Activated CD8-positive, alpha-beta T cell treated with anti-CD3 and anti-CD28 coated beads for 36 hours (primary cell): ENCODE measurements at regions not wholly inside any gene's neighbourhood (a gene's known extent, or its start where the extent isn't known, plus 50 kb on each side); places are given as distances from the start of the nearest gene placed in this dataset.

Experiments used
- ATAC-seq: fragments of 200-7000 bp; cut with Tn5 transposase; one replicate; pipeline ENCODE4 v1.10.0; 2021; ENCODE audit warnings: mild to moderate bottlenecking, moderate library complexity
- CTCF ChIA-PET: fragments of 350-600 bp; sonication (Branson Sonifier 250); formaldehyde crosslinking; loops from one replicate; lab custom pipeline; 2021; ENCODE audit warnings: antibody characterized with exemption; lab: Charles Lee
- POLR2A ChIA-PET: fragments of 350-600 bp; sonication (Branson Sonifier 250); formaldehyde crosslinking; loops from one replicate; lab custom pipeline; 2021; ENCODE audit warnings: antibody characterized with exemption; lab: Charles Lee
- DNase-seq: peaks from one replicate; pipeline ENCODE4 v3.0.0-alpha.2; 2020
- H3K27ac Mint-ChIP-seq: one replicate; pipeline ENCODE4 v1.8.0; 2021; ENCODE audit warnings: mild to moderate bottlenecking, mixed read lengths
- H3K27me3 Mint-ChIP-seq: one replicate; pipeline ENCODE4 v1.8.0; 2021; ENCODE audit warnings: mixed read lengths
- H3K36me3 Mint-ChIP-seq: one replicate; pipeline ENCODE4 v1.8.0; 2021; ENCODE audit warnings: low read depth, mixed read lengths
- H3K4me1 Mint-ChIP-seq: one replicate; pipeline ENCODE4 v1.8.0; 2021; ENCODE audit warnings: low read depth, mixed read lengths
- H3K4me3 Mint-ChIP-seq: one replicate; pipeline ENCODE4 v1.8.0; 2021; ENCODE audit warnings: mild to moderate bottlenecking, moderate library complexity, mixed read lengths
- H3K9me3 Mint-ChIP-seq: one replicate; pipeline ENCODE4 v1.8.0; 2021; ENCODE audit warnings: mixed read lengths
- CTCF ChIP-seq: fragments of 200-600 bp; IDR thresholded peaks from one replicate; pipeline ENCODE4 v1.8.0; 2022; ENCODE audit warnings: antibody characterized with exemption, mild to moderate bottlenecking
- intact Hi-C: fragments of 100-400 bp; cut with micrococcal nuclease; formaldehyde crosslinking; loops from one replicate; pipeline ENCODE4 v1.10.0; 2022

- DNase-seq (no peak), ATAC-seq (no peak)
- ChIA-PET CTCF (no interaction called here), POLR2A (no interaction called here)
- peaks cover 6% of the 10 kb centered on the region for H3K27me3 Mint-ChIP-seq
- no peak overlapping the region for H3K4me3 Mint-ChIP-seq
- H3K36me3 Mint-ChIP-seq: no peaks in the 10 kb centered on the region
- no peak for TF ChIP-seq CTCF
- H3K27ac Mint-ChIP-seq: no peak overlapping the region
- no peaks in the 10 kb centered on the region for H3K4me1 Mint-ChIP-seq
- intact Hi-C loops: no loop called here
- H3K9me3 Mint-ChIP-seq: no peaks in the 10 kb centered on the region
These were observed 122.8 kb downstream of the ADRA2A start for GRCh38 chr10:111199587-111199986.

- ATAC-seq (no peak), DNase-seq (no peak)
- CTCF ChIA-PET: no interaction called here
- POLR2A ChIA-PET: no interaction called here
- H3K4me1 Mint-ChIP-seq: no peaks in the 10 kb centered on the region
- H3K36me3 Mint-ChIP-seq: no peaks in the 10 kb centered on the region
- no peak overlapping the region for H3K4me3 Mint-ChIP-seq
- H3K9me3 Mint-ChIP-seq: no peaks in the 10 kb centered on the region
- intact Hi-C loops: loop anchor here (10.0 kb wide), 1 partner anchor 126 kb away; the partner anchor contains the start of gene ADRA2A
- TF ChIP-seq CTCF: no peak
- no peak overlapping the region for H3K27ac Mint-ChIP-seq
- H3K27me3 Mint-ChIP-seq: peaks cover 3% of the 10 kb centered on the region
These were observed 123.8 kb downstream of the ADRA2A start for GRCh38 chr10:111200505-111201186.

- Mint-ChIP-seq H3K27me3 (peaks cover 3% of the 10 kb centered on the region), H3K27ac (no peak overlapping the region), H3K36me3 (no peaks in the 10 kb centered on the region), H3K4me1 (no peaks in the 10 kb centered on the region), H3K9me3 (no peaks in the 10 kb centered on the region), H3K4me3 (no peak overlapping the region)
- DNase-seq (no peak), ATAC-seq (no peak)
- intact Hi-C loops: loop anchor here (10.0 kb wide), 1 partner anchor 129 kb away; the partner anchor contains the start of gene ADRA2A
- ChIA-PET CTCF (no interaction called here), POLR2A (interaction anchor here (0.9 kb wide), 1 partner anchor 21 kb away, joined by 3 read pairs; no protein-coding TSS in a partner anchor)
- no peak for TF ChIP-seq CTCF
These were observed 126.8 kb downstream of the ADRA2A start for GRCh38 chr10:111203615-111204014.

GRCh38 chr10:111204838-111205237 lies 128.0 kb downstream of the ADRA2A start:
- Mint-ChIP-seq H3K9me3 (no peaks in the 10 kb centered on the region), H3K27ac (no peak overlapping the region), H3K36me3 (no peaks in the 10 kb centered on the region), H3K27me3 (peaks cover 3% of the 10 kb centered on the region), H3K4me3 (no peak overlapping the region), H3K4me1 (no peaks in the 10 kb centered on the region)
- no peak for DNase-seq
- ChIA-PET POLR2A (no interaction called here), CTCF (interaction anchor here (1.1 kb wide), 1 partner anchor 9 kb away, joined by 3 read pairs; no protein-coding TSS in a partner anchor)
- ATAC-seq: no peak
- TF ChIP-seq CTCF: no peak
- intact Hi-C loops: loop anchor here (10.0 kb wide), 1 partner anchor 130 kb away; the partner anchor contains the start of gene ADRA2A

- DNase-seq (no peak), ATAC-seq (no peak)
- Mint-ChIP-seq H3K36me3 (no peaks in the 10 kb centered on the region), H3K4me1 (no peaks in the 10 kb centered on the region), H3K4me3 (no peak overlapping the region), H3K9me3 (no peaks in the 10 kb centered on the region), H3K27ac (no peak overlapping the region), H3K27me3 (no peaks in the 10 kb centered on the region)
- POLR2A ChIA-PET: no interaction called here
- intact Hi-C loops: loop anchor here (10.0 kb wide), 1 partner anchor 132 kb away; the partner anchor contains the start of gene ADRA2A
- CTCF ChIA-PET: interaction anchor here (2.6 kb wide), 1 partner anchor 131 kb away, joined by 15 read pairs; the partner anchor contains the start of gene ADRA2A
- TF ChIP-seq CTCF: no peak
These were observed 129.7 kb downstream of the ADRA2A start for GRCh38 chr10:111206521-111206920.
